Thoracic aorta (tissue), 2 donors: ENCODE measurements at regions not wholly inside any gene's neighbourhood (a gene's known extent, or its start where the extent isn't known, plus 50 kb on each side); places are given as distances from the start of the nearest gene placed in this dataset.

Experiments
- ATAC-seq: fragments of 150-250 bp; one replicate; pipeline ENCODE4 v1.8.0; 2017; ENCODE audit warnings: low read depth; ENCODE audit not compliant: insufficient number of reproducible peaks, low FRiP score
- DNase-seq: peaks from one replicate; pipeline ENCODE4 v3.0.0-alpha.2; 2020; ENCODE audit warnings: low spot score
- H3K27ac ChIP-seq, 2 donors: fragments of 200-600 bp; sonication (generic); 1 replicate in 1 of 2; 2 replicates in 1 of 2; pipeline ENCODE4 v1.5.1; 2016; ENCODE audit warnings: mild to moderate bottlenecking in 2 of 2, moderate library complexity in 2 of 2
- H3K27me3 ChIP-seq: fragments of 200-600 bp; sonication (generic); replicated peaks from 2 replicates; pipeline ENCODE4 v1.6.0; 2016; ENCODE audit warnings: mild to moderate bottlenecking; ENCODE audit not compliant: insufficient read depth
- H3K36me3 ChIP-seq: fragments of 200-600 bp; sonication (generic); one replicate; pipeline ENCODE4 v1.5.1; 2016
- H3K4me1 ChIP-seq, 2 donors: fragments of 200-600 bp; sonication (generic); 1 replicate in 1 of 2; 2 replicates in 1 of 2; pipeline versions ENCODE4 v1.5.1 to v1.6.0; 2016; ENCODE audit warnings: low read depth in 2 of 2, mild to moderate bottlenecking in 1 of 2; ENCODE audit not compliant: control insufficient read depth in 1 of 2
- H3K4me3 ChIP-seq: fragments of 200-600 bp; sonication (generic); 2 replicates; pipeline ENCODE4 v1.5.1; 2016; ENCODE audit warnings: mild to moderate bottlenecking
- H3K9me3 ChIP-seq: fragments of 200-600 bp; sonication (generic); 2 replicates; pipeline ENCODE4 v1.5.1; 2016
- CTCF ChIP-seq: fragments of 200-600 bp; sonication (generic); IDR thresholded peaks from one replicate; pipeline ENCODE4 v1.5.1; 2019; ENCODE audit warnings: antibody characterized with exemption

- Histone ChIP-seq H3K4me3 (no peak overlapping the region), H3K36me3 (no peaks in the 10 kb centered on the region), H3K9me3 (no peaks in the 10 kb centered on the region), H3K4me1 (no peaks in the 10 kb centered on the region), H3K27ac (no peak overlapping the region), H3K27me3 (no peaks in the 10 kb centered on the region)
- TF ChIP-seq CTCF: no peak
- DNase-seq (no peak), ATAC-seq (no peak)
Measured at GRCh38 chr1:29502911-29503840, 266.9 kb downstream of the PTPRU start.

GRCh38 chr1:29502225-29502910, 266.0 kb downstream of the PTPRU start:
- no peak for TF ChIP-seq CTCF
- H3K36me3 ChIP-seq: no peaks in the 10 kb centered on the region
- no peak for ATAC-seq
- no peaks in the 10 kb centered on the region for H3K4me1 ChIP-seq
- DNase-seq: no peak
- H3K9me3 ChIP-seq: no peaks in the 10 kb centered on the region
- H3K4me3 ChIP-seq: no peak overlapping the region
- H3K27me3 ChIP-seq: no peaks in the 10 kb centered on the region
- H3K27ac ChIP-seq: no peak overlapping the region

- Histone ChIP-seq H3K9me3 (no peaks in the 10 kb centered on the region), H3K4me1 (no peaks in the 10 kb centered on the region), H3K36me3 (no peaks in the 10 kb centered on the region), H3K4me3 (no peak overlapping the region), H3K27me3 (no peaks in the 10 kb centered on the region), H3K27ac (no peak overlapping the region)
- DNase-seq: no peak
- no peak for TF ChIP-seq CTCF
- ATAC-seq: no peak
Measured at GRCh38 chr1:29501227-29501976, 265.1 kb downstream of the PTPRU start.

- no peaks in the 10 kb centered on the region for H3K27me3 ChIP-seq
- H3K27ac ChIP-seq: no peak overlapping the region
- H3K4me3 ChIP-seq: no peak overlapping the region
- TF ChIP-seq CTCF: no peak
- DNase-seq (no peak), ATAC-seq (no peak)
- no peaks in the 10 kb centered on the region for H3K9me3 ChIP-seq
- H3K36me3 ChIP-seq: no peaks in the 10 kb centered on the region
- no peaks in the 10 kb centered on the region for H3K4me1 ChIP-seq
Measured at GRCh38 chr1:29500651-29501050, 264.3 kb downstream of the PTPRU start.

- no peak for ATAC-seq
- Histone ChIP-seq H3K4me1 (no peaks in the 10 kb centered on the region), H3K36me3 (no peaks in the 10 kb centered on the region), H3K4me3 (no peak overlapping the region), H3K9me3 (no peaks in the 10 kb centered on the region), H3K27me3 (no peaks in the 10 kb centered on the region), H3K27ac (no peak overlapping the region)
- no peak for DNase-seq
- no peak for TF ChIP-seq CTCF
Measured at GRCh38 chr1:29500041-29500440, 263.7 kb downstream of the PTPRU start.
